HG02938 (cell line): ENCODE measurements at regions not wholly inside any gene's neighbourhood (a gene's known extent, or its start where the extent isn't known, plus 50 kb on each side); places are given as distances from the start of the nearest gene placed in this dataset.
"Not testable (repeated sequence)": the region's sequence is repeated elsewhere in the genome, so short reads cannot be mapped to it uniquely, and the experiment has no call there.

Source experiments
- ATAC-seq: cut with Tn5 transposase; IDR thresholded peaks from one replicate; pipeline ENCODE4 v1.9.1; 2021; ENCODE audit warnings: mild to moderate bottlenecking, moderate library complexity; ENCODE audit not compliant: unreplicated experiment

GRCh38 chr13:50720861-50721671 is 122.4 kb downstream of the DLEU7 start:
- ATAC-seq: no peak

- no peak for ATAC-seq
Observed at GRCh38 chr13:50721672-50721992, 121.9 kb downstream of the DLEU7 start.

DNA sequence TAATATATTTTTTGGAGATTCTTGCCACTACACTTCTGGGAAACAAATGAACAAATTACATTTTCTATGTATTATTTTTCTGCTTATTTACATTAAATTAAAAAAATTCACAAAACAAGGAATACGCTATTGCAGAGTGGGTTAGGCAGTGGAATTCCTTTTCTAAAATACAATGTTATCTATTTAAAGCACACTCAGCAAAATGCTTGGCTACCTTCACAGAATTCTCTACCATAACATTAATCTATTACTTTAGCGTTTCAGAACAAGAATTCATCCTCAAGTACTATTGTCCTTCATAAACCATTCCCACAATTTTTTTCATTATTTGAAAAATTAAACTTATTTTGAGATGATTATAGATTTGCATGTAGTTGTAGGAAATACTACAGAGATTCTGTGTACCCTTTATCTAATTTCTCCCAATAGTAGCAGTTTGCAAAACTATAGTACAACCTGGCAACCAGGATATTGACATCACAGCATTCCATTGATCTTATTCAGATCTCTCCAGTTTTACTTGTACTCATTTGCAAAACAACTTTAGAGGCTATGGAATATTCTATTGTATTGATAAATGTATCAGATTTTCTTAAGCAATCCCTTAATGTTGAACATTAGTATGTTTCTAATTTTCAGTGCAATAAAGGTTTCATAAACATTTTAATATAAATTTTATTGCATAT is 120.9 kb downstream of the DLEU7 start:
- ATAC-seq: no peak

DNA sequence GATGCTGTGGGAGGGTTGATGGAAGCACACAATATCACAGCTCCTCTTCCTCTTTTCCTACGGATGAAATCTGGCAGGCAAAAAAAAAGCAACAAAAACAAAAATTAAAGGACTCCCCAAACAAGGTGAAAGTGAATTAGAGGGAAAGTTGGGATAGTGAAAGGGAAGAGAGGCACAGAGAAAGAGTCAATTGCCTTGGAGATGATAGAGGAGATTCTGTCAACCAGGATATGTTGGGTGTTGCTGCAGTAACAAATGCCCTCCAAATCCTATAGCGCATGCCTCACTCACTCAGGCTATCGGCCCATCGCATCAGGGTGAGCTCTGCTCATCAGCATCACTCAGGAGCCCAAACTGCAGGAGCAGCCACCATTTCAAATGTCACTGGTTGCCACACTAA is 119.1 kb downstream of the DLEU7 start:
- ATAC-seq: no peak

DNA sequence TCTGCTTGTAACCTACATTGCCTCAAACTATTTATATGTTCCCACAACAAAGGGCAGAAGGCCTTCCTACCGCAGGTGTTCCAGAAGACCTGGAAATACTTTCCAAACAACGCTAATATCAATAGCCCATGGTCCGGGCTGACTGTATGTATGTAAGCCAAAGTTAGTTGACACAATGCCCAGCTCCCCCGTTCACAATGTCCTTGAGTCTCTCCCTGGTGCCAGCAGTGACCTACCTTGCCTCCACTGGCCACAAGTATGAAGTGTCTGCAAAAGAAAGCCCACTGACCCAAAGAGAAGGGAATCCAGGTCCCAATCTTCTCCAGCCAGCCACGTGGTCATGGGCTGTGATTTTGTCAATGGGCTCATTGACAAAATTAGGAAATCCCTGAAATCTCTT is 118.6 kb downstream of the DLEU7 start:
- ATAC-seq: no peak

- ATAC-seq: no peak
Observed at GRCh38 chr13:50726164-50726563, 117.3 kb downstream of the DLEU7 start.

- no peak for ATAC-seq
Observed at GRCh38 chr13:50729177-50729576, 114.3 kb downstream of the DLEU7 start.

- ATAC-seq: no peak
Observed at GRCh38 chr13:50730496-50731351, 112.8 kb downstream of the DLEU7 start.

DNA sequence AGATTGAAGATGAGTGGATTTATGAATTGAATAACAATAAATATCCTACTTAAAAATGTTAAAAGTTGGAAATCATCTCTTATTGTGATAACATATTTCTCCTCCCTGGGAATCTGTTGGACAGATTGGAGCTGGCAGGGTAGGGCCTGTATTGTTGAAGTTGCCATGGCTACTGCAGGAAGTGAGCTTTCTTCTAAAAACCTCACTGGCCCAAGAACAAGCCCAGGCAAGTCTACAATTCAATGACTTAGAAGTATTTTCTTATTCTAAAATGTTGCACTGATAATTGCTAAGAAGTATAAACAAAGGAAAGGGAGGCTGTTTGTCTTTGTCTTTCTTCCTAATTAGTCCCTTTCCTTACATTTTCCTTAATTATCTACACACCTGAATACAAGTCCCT is 112.1 kb downstream of the DLEU7 start:
- ATAC-seq: no peak

- no peak for ATAC-seq
Observed at GRCh38 chr13:50732712-50733111, 110.8 kb downstream of the DLEU7 start.

DNA sequence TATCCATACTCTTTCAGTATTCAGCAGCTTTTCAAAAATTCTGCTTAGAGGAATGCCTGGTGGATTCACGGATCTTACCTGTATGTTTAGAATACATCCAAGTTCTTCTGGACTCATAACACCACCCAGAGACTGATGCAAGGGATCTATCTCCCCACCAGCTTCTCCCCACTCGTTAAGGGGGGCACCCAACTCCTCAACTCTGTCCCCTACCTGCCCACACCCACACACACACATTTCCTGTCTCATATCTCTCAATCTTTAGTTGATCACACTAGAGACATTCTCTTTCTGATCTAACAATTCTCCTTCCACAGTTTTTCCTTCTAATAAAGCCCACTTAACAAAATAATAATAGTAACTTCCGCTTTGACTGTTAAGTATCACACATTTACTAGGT is 110.1 kb downstream of the DLEU7 start:
- ATAC-seq: no peak

GRCh38 chr13:50735071-50735470 is 108.4 kb downstream of the DLEU7 start:
- no peak for ATAC-seq

DNA sequence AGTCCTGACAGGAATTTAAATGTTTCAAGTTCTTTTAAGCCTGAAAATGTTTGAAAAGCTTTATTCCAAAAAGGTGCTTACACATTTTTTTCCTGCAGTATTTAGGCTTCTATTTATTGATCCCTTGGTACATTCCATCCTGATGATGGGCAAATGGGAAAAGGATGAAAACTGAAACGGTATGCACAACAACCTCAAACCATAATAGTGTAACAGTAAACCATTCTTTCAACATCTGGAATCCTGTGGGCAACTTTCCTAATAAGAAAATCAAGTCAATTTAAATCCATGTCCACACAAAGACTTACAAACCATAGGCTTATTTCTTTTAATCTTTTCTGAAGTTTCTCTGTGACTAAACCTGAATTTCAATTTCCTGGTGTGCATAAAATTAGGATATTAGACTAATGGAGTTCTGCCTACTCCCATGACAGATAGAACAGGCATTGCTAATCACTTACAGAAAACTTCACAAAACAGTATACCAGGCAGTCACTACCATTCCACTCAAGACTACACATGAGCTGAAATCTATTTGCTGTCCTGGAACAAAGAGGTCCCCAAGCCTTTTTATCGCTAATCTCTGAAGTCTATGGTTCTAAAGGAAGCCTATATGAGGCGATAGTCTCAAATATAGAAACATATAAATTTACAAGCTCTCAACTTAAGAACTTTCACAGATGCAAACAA is 103.3 kb downstream of the DLEU7 start:
- ATAC-seq: no peak

GRCh38 chr13:50742353-50742752 is 101.1 kb downstream of the DLEU7 start:
- no peak for ATAC-seq

GRCh38 chr13:50742968-50743367 is 100.5 kb downstream of the DLEU7 start:
- no peak for ATAC-seq

DNA sequence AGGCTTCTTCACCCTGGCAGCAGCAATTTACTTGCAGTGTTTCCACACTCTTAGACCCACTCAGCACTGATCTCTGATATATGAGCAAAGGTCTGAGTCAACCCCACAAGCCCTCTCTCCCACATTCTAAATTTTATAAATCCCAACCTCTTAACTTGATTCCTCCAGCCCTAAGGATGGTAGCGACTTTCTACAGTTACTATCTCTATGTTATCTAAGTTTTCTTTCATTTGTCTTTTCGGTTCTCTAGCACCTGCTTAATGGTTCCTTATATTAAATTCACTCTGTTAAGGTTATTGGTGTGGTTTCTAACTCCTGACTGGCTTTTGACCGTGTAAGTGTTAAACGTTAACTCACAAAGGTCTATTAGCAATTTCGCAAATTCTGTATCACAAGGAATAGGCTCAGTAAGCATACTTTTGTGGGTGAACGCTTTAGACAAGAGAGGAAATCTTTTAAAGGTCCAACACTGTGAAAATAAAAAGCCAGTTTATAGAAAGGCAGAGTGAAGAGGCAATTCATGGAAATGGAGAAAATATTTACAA is 99.3 kb downstream of the DLEU7 start:
- ATAC-seq: no peak

- ATAC-seq: no peak
Observed at GRCh38 chr13:50745542-50746115, 97.9 kb downstream of the DLEU7 start.

DNA sequence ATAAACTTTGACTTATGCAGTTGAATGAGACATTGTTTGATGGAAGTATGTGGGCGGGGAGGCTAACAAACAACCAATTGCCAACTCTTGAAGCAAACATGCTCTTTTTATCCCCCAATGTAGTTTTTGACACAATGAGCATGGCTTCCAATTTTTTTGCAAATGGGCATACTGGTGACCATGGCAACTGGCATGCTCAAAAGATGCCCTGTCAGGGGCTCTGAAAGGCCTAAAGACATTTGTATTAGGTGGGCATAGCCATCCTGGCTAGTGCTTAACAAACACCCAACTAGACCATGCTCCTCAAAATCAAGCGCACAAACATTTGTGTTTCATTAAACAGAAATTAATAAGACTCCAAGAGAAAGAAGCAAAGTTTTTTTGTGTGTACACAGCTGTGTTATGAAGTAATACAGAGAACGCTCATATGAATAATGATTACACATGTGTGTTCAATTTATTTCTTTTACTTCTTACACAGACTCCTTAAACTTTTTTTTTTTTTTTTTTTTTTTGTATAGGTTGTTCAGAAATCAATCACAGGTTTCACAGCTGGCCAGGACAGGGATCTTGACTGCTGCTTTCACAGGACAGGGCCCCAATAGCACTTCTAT is 95.6 kb downstream of the DLEU7 start:
- no peak for ATAC-seq

GRCh38 chr13:50753221-50753620 is 90.3 kb downstream of the DLEU7 start:
- ATAC-seq: not testable (repeated sequence)
